HCT116 (cell line): ENCODE measurements at regions not wholly inside any gene's neighbourhood (a gene's known extent, or its start where the extent isn't known, plus 50 kb on each side); places are given as distances from the start of the nearest gene placed in this dataset.

Source experiments
- ATAC-seq: fragments of 200-7000 bp; cut with Tn5 transposase; 2 replicates; pipeline ENCODE4 v1.9.1; 2020; ENCODE audit warnings: mild to moderate bottlenecking, moderate library complexity
- BruUV-seq: library from RNA; stranded (reverse); fragments of 400-500 nt; replicated peaks from 2 replicates; lab custom pipeline; 2021; lab: Mats Ljungman, UMichigan
- CTCF ChIA-PET: fragments of 300-600 bp; sonication (Branson Sonifier 250); formaldehyde crosslinking; loops from one replicate; lab custom pipeline; 2021; ENCODE audit warnings: antibody characterized with exemption; lab: Charles Lee
- POLR2A ChIA-PET: fragments of 300-600, 350-600 bp; sonication (Branson Sonifier 250); formaldehyde crosslinking; loops from one replicate; lab custom pipeline; 2021; ENCODE audit warnings: antibody characterized with exemption; lab: Charles Lee
- RAD21 ChIA-PET, 2 experiments: fragments of 300-600 bp; sonication (Branson Sonifier 250); formaldehyde crosslinking; loops; one replicate each; lab custom pipeline; 2023; ENCODE audit warnings: low total read pairs in 2 of 2; ENCODE audit not compliant: uncharacterized antibody in 2 of 2, unreplicated experiment in 2 of 2, low non-redundant PET in 1 of 2; lab: Charles Lee
- DNase-seq: peaks from one replicate; pipeline ENCODE4 v3.0.0-alpha.2; 2010; ENCODE audit warnings: low read depth, low spot score
- H2AFZ ChIP-seq: fragments of 200-600 bp; shearing (Covaris generic), sonication (generic); 2 replicates; pipeline ENCODE4 v1.6.1; 2017; ENCODE audit warnings: low read depth, mixed run types, mixed read lengths, antibody characterized with exemption, low read length; ENCODE audit not compliant: poor library complexity, severe bottlenecking
- H3K27ac ChIP-seq: 2 replicates; pipeline ENCODE4 v1.5.1; 2012; ENCODE audit warnings: low read depth, low read length
- H3K27me3 ChIP-seq: fragments of 200-600 bp; sonication (generic); 2 replicates; pipeline ENCODE4 v1.6.1; 2016; ENCODE audit warnings: mixed run types, low read length, mixed read lengths; ENCODE audit not compliant: insufficient read depth
- H3K36me3 ChIP-seq, 2 experiments: fragments of 200-500 bp in 1 of 2; fragments of 200-600 bp in 1 of 2; sonication (Bioruptor generic) in 1 of 2; sonication (generic) in 1 of 2; 2 replicates each; pipeline versions ENCODE4 v1.5.1 to v1.6.1; 2014 to 2016; ENCODE audit warnings: low read length in 2 of 2, inconsistent platforms in 1 of 2, mixed read lengths in 1 of 2, mixed run types in 1 of 2; ENCODE audit not compliant: insufficient read depth in 2 of 2, control insufficient read depth in 1 of 2
- H3K4me1 ChIP-seq, 2 experiments: fragments of 200-600 bp in 1 of 2; sonication (generic) in 1 of 2; 2 replicates each; pipeline versions ENCODE4 v1.5.1 to v1.6.1; 2012 to 2017; ENCODE audit warnings: low read length in 2 of 2, inconsistent platforms in 1 of 2, mild to moderate bottlenecking in 1 of 2, mixed read lengths in 1 of 2, mixed run types in 1 of 2, moderate library complexity in 1 of 2; ENCODE audit not compliant: insufficient read depth in 2 of 2, control insufficient read depth in 1 of 2
- H3K4me2 ChIP-seq: fragments of 200-600 bp; sonication (generic); 2 replicates; pipeline ENCODE4 v1.6.1; 2017; ENCODE audit warnings: mixed run types, low read length, mixed read lengths
- H3K4me3 ChIP-seq, 2 experiments: fragments of 200-600 bp in 1 of 2; sonication (generic) in 1 of 2; replicated peaks in 1 of 2; 2 replicates each; pipeline ENCODE4 v1.5.1; 2011 to 2016; ENCODE audit warnings: low read length in 2 of 2, control low read depth in 1 of 2, low read depth in 1 of 2, mild to moderate bottlenecking in 1 of 2, mixed read lengths in 1 of 2, mixed run types in 1 of 2
- H3K79me2 ChIP-seq: fragments of 200-600 bp; sonication (generic); 2 replicates; pipeline ENCODE4 v1.6.1; 2017; ENCODE audit warnings: mild to moderate bottlenecking, mixed run types, low read length, moderate library complexity, mixed read lengths; ENCODE audit not compliant: insufficient read depth
- H3K9ac ChIP-seq: fragments of 200-600 bp; sonication (generic); 2 replicates; pipeline ENCODE4 v1.6.1; 2016; ENCODE audit warnings: low read length, mixed read lengths
- H3K9me2 ChIP-seq: fragments of 200-600 bp; sonication (generic), shearing (Covaris generic); 2 replicates; pipeline ENCODE4 v1.6.1; 2017; ENCODE audit warnings: mixed run types, mild to moderate bottlenecking, moderate library complexity; ENCODE audit not compliant: insufficient read depth
- H3K9me3 ChIP-seq, 2 experiments: fragments of 200-500 bp in 1 of 2; fragments of 200-600 bp in 1 of 2; sonication (Bioruptor generic) in 1 of 2; sonication (generic) in 1 of 2; 2 replicates each; pipeline ENCODE4 v1.6.1; 2014 to 2017; ENCODE audit warnings: low read length in 2 of 2, mixed read lengths in 2 of 2, inconsistent platforms in 1 of 2, low read depth in 1 of 2, mild to moderate bottlenecking in 1 of 2, mixed run types in 1 of 2, moderate library complexity in 1 of 2; ENCODE audit not compliant: control insufficient read depth in 1 of 2, insufficient read depth in 1 of 2
- H4K20me1 ChIP-seq: fragments of 200-600 bp; sonication (generic), shearing (Covaris generic); 2 replicates; pipeline ENCODE4 v1.6.1; 2017; ENCODE audit warnings: mixed run types, mild to moderate bottlenecking, moderate library complexity; ENCODE audit not compliant: insufficient read depth
- CBX3 ChIP-seq: IDR thresholded peaks from 2 replicates; pipeline ENCODE4 v1.6.1; 2012; ENCODE audit warnings: low read depth
- CEBPB ChIP-seq: IDR thresholded peaks from 2 replicates; pipeline ENCODE4 v1.6.1; 2012; ENCODE audit warnings: low read depth
- CTCF ChIP-seq, 3 experiments: fragments of 200-600 bp in 1 of 3; sonication (generic) in 1 of 3; IDR thresholded peaks in 2 of 3; conservative IDR thresholded peaks in 1 of 3; 2 replicates each; pipeline ENCODE4 v1.5.1; 2012 to 2017; ENCODE audit warnings: low read depth in 2 of 3, low read length in 2 of 3, antibody characterized with exemption in 1 of 3, borderline replicate concordance in 1 of 3, control low read depth in 1 of 3, mild to moderate bottlenecking in 1 of 3, mixed read lengths in 1 of 3, mixed run types in 1 of 3, moderate library complexity in 1 of 3; ENCODE audit not compliant: insufficient read depth in 1 of 3
- EGR1 ChIP-seq: IDR thresholded peaks from 2 replicates; pipeline ENCODE4 v1.6.1; 2012; ENCODE audit warnings: low read depth
- FOSL1 ChIP-seq: IDR thresholded peaks from 2 replicates; pipeline ENCODE4 v1.6.1; 2012; ENCODE audit warnings: low read depth
- JUND ChIP-seq: IDR thresholded peaks from 2 replicates; pipeline ENCODE4 v1.6.1; 2012
- MAX ChIP-seq: IDR thresholded peaks from 2 replicates; pipeline ENCODE4 v1.6.1; 2012
- POLR2A ChIP-seq: IDR thresholded peaks from 2 replicates; pipeline ENCODE4 v1.7.0; 2011; ENCODE audit warnings: borderline replicate concordance; ENCODE audit not compliant: insufficient read depth, insufficient read length; ENCODE audit errors: extremely low read depth
- REST ChIP-seq: IDR thresholded peaks from 2 replicates; pipeline ENCODE4 v1.6.1; 2012; ENCODE audit warnings: low read depth
- SP1 ChIP-seq: IDR thresholded peaks from 2 replicates; pipeline ENCODE4 v1.6.1; 2012; ENCODE audit warnings: low read depth
- SRF ChIP-seq: IDR thresholded peaks from 2 replicates; pipeline ENCODE4 v1.6.1; 2012; ENCODE audit warnings: low read depth
- YY1 ChIP-seq: IDR thresholded peaks from 2 replicates; pipeline ENCODE4 v1.6.1; 2011; ENCODE audit warnings: low read length, low read depth, moderate library complexity, mild to moderate bottlenecking; ENCODE audit not compliant: insufficient replicate concordance; ENCODE audit errors: extremely low read depth
- ZBTB33 ChIP-seq: IDR thresholded peaks from 2 replicates; pipeline ENCODE4 v1.6.1; 2011; ENCODE audit warnings: mild to moderate bottlenecking, low read length, moderate library complexity; ENCODE audit not compliant: insufficient replicate concordance; ENCODE audit errors: extremely low read depth
- ZNF274 ChIP-seq: fragments of 200-500 bp; sonication (Bioruptor generic); IDR thresholded peaks from 2 replicates; pipeline ENCODE4 v1.6.1; 2014; ENCODE audit warnings: mild to moderate bottlenecking, low read depth, low read length, inconsistent platforms
- intact Hi-C: fragments of 100-400 bp; cut with micrococcal nuclease; formaldehyde crosslinking; loops from 2 replicates; pipeline ENCODE4 v1.10.0; 2022

- no peak overlapping the region for H3K4me2 ChIP-seq
- H3K27me3 ChIP-seq = peaks cover 1% of the 10 kb centered on the region; the same call in 1 of the 2 replicates
- no peaks in the 10 kb centered on the region for H3K9me3 ChIP-seq
- CTCF ChIA-PET = no interaction called here
- no peaks in the 10 kb centered on the region for H3K36me3 ChIP-seq
- ATAC-seq (no peak), DNase-seq (no peak)
- no peak overlapping the region for H3K27ac ChIP-seq
- intact Hi-C loops = no loop called here
- peaks cover 8% of the 10 kb centered on the region for H3K79me2 ChIP-seq
- POLR2A ChIA-PET = no interaction called here
- RAD21 ChIA-PET = no interaction called here
- no peak overlapping the region for H3K4me3 ChIP-seq
- no peaks in the 10 kb centered on the region for H4K20me1 ChIP-seq
- H3K9ac ChIP-seq = no peak overlapping the region
- no peak overlapping the region for H2AFZ ChIP-seq
- H3K9me2 ChIP-seq = no peaks in the 10 kb centered on the region
- peaks cover 0 to 11% of the 10 kb centered on the region in 2 experiments; a peak in 1 of 4 replicates for H3K4me1 ChIP-seq
- BruUV-seq = no TSS peak
- TF ChIP-seq CEBPB = no peak
- TF ChIP-seq ZBTB33 = no peak
- no peak for TF ChIP-seq CTCF (IDR thresholded peaks at IDR 0.05 in 2 of 3, conservative IDR thresholded peaks at IDR 0.05 in 1 of 3; ENCODE audit: borderline replicate concordance in 1 of 3, insufficient read depth in 1 of 3, low read depth in 2 of 3, low read length in 2 of 3)
- TF ChIP-seq FOSL1 = no peak
- no peak for TF ChIP-seq POLR2A
- TF ChIP-seq CBX3 = no peak
- no peak for TF ChIP-seq MAX
- TF ChIP-seq JUND = no peak
- no peak for TF ChIP-seq REST
- no peak for TF ChIP-seq ZNF274
- TF ChIP-seq EGR1 = no peak
- TF ChIP-seq SP1 = no peak
- TF ChIP-seq YY1 = no peak
- no peak for TF ChIP-seq SRF
Measured at GRCh38 chr2:129439406-129440302, 539.8 kb upstream of the RAB6C start.
